Glomerular endothelial cell (primary cell): ENCODE measurements at regions not wholly inside any gene's neighbourhood (a gene's known extent, or its start where the extent isn't known, plus 50 kb on each side); places are given as distances from the start of the nearest gene placed in this dataset.

Experiments
- DNase-seq: peaks from one replicate; pipeline ENCODE4 v3.0.0-alpha.2; 2011; ENCODE audit warnings: low read depth, low spot score; ENCODE audit errors: extremely low read depth

GRCh38 chr7:45343746-45344145 is 186.2 kb downstream of the RAMP3 start:
- no peak for DNase-seq

- no peak for DNase-seq
Measured at GRCh38 chr7:45347804-45348203, 190.2 kb downstream of the RAMP3 start.

- DNase-seq: no peak
Measured at GRCh38 chr7:45349090-45349489, 191.5 kb downstream of the RAMP3 start.

DNA sequence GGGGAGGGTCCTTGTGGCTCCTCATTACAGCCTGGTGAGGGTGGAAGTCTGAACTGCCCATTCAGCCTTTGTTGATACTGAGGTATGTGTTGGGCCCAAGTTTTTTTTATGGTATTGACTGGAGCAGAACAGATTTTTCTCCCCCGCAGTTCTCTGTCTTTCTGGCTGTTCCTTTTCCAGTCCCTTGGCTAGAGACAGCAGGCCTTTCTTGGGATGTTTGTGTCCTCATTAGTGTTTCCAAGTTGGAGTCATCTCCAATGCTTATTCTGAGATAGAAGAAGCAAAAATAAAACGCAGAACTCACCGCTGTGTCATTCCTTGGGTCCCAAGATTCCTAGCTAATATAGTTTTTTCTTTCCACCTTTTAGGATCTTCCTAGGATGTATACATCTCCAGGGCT is 193.3 kb downstream of the RAMP3 start:
- no peak for DNase-seq

DNA sequence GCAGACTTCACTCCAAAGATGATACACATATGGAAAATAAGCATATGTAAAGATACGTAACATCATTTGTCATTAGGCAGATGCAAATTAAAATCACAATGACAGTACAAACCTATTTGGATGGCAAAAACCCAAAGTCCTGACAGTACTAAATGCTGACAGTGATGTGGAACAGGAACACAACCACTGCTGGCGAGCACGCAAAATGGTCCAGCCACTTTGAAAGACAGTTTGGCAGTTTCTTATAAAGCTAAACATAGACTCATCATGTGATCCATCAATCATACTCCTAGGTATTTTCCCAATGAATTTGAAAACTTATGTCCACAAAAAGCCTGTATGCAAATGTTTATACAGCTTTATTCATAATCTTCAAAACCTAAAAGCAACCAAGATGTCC is 200.7 kb downstream of the RAMP3 start:
- DNase-seq: no peak

- DNase-seq: no peak
Measured at GRCh38 chr7:45359250-45359649, 201.7 kb downstream of the RAMP3 start.

DNA sequence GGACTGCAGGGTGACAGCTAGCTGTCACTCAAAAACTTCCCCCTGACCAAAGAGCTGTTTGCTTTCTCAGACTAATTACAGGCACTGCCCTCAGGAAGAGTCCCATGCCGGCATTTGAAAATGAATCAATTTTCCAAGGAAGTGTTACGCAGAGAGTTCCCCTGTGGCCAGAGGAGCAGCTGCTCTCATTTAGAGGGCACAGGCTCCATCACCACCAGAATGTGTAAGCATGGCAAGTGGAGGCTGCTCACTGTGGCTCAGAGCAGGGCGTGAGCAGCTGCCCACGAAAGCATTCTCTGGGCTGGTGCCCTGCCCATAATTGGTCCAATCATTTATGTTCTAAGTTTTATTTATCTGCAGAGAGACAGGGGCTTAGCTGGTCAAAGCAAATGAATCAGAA is 202.2 kb downstream of the RAMP3 start:
- no peak for DNase-seq

- DNase-seq: no peak
Measured at GRCh38 chr7:45363669-45364068, 206.1 kb downstream of the RAMP3 start.

DNA sequence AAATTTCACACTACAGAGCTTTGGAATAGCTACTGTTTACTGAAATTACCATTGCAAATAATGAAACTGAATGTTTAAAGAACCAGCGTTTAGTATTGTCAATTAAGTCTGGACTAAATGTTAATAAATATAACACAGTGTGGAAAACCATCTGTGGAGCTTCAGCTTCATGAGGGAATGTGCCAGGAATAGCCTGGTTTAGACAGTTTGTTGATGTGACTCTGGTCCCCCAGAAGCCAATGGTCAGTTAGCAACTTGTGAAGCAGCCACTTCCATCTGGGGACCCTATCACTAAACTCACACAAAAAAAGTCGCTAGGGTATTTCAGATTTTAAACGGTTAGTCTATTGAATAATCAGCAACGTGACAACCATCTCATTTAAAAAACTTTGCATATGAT is 207.8 kb downstream of the RAMP3 start:
- no peak for DNase-seq

DNA sequence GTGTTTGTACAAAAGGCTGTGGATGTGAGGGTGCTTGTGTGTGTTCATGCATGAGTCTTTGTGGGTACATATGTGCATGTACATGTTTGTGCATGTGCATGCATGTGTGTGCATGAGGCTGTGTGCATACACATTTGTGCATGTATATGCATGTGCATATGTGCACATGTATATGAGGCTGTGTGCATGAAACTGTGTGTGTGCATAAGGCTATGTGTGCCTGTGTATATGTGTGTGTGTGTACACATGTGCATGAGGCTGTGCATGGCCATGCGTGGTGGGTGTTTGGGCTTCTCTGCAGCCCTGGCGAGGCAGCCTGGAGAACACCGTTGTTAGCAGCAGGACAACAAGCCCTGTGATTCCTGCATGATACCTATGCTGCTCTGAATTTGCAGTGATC is 207.7 kb upstream of the ADCY1 start:
- no peak for DNase-seq

DNA sequence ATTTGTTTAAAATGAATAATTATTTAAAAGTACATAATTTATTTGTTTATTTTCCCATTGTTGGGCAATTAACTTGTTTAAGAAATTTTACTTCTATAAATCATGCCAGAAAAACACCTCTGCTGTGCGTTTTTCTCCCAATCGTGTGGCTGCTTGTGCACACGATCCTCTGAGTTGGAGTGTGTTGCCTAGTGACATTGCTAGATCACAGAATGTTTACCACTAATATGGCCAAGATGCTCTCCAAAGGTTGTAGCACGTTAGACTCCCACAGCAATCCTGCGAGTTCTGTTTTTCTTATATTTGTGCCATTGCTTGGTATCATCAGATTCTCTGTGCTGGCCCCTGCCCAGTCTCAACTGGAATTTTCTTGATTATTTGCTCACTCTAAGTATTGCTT is 207.1 kb upstream of the ADCY1 start:
- no peak for DNase-seq

GRCh38 chr7:45368129-45368807 is 205.9 kb upstream of the ADCY1 start:
- DNase-seq: no peak

DNA sequence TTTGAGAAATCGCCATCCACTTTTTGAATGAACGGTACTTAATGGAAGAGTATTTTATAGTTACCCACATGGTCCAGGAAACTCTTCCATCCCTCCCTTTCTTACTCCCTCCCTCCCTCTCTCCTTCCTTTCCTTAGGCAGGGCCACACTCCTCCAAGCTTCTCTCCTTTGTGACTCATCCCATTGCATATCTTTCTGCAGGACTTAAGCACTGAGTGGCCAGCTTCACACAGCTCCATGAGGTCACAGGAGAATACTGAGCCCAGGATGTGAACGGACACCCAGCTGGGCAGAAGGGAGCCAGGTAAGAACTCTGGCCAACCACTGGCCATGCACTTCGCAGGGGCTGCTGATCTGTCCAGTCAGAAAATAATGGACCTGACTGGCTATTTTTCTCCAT is 189.7 kb upstream of the ADCY1 start:
- DNase-seq: no peak

GRCh38 chr7:45387837-45388236 is 186.3 kb upstream of the ADCY1 start:
- no peak for DNase-seq

DNA sequence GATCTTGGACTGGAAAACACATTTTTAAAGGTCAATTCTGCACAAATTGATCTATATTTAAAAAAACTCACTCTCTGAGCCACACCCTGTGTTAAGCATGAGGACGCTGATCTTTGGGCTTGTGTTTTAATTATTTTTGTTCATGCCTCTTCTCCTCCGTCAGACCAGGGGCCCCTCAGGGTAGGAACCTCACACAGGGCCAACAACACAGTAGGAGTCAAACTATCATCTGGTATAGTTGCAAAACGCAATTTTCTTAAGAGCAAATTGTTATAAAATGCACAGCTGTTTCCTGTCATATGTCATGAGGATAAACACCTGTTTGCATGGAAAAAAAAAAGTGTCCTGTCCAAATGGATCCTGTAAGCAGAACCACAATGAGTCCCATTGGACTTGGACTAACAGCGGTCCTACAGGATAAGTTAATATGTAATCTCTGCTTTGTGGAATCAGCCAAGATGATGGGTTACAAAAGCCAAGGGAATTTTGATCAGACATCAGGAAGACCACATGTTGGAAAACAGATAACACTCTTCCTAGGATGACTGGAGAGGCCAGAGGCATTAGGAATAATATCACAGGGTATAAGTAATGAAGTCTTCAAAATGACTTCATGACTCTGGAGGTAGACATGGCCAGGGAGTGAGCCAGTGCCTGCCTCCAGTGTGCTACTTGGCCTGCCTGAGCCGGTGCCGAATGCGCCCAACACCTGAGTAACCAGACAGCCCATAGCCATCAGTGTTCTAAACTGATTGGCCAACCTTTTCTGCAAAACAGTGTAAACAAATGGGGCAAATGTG is 184.9 kb upstream of the ADCY1 start:
- no peak for DNase-seq

DNA sequence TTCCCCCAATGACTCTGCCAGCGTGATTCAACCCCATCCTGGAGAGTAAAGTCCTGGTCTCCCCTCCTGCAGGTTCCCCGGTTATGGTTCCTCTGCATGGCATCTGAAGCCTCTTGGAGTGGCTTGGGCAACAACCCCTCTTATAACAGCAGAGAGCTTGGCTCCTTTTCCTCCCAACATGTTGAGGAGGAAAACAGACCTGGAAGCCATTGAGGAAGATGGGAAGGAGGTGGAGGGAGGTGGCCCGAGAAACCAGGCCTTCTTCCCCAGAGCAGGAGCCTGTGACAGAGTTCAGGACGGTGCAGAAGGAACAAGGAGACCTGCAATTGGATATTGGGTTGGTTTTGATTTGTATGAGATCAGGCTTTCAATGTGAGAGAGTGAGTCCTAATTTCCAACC is 184.0 kb upstream of the ADCY1 start:
- no peak for DNase-seq

DNA sequence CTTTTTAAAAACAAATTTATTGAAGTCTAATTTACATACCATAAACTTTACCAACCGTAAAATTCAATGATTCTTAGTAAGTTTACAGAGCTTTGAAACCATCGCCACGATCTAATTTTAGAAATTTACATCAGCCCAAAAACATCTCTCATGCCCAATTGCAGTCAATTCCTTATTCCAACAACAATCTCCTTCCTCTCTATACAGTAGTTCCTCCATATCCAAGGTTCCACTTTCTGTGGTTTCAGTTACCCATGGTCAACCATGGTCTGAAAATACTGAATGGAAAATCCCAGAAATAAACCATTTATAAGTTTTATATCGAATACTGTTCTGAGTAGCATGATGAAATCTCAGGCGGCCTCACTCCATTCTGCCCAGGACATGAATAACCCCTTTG is 183.4 kb upstream of the ADCY1 start:
- no peak for DNase-seq

GRCh38 chr7:45391618-45392451 is 182.3 kb upstream of the ADCY1 start:
- DNase-seq: no peak

GRCh38 chr7:45394117-45394708 is 180.0 kb upstream of the ADCY1 start:
- DNase-seq: no peak

DNA sequence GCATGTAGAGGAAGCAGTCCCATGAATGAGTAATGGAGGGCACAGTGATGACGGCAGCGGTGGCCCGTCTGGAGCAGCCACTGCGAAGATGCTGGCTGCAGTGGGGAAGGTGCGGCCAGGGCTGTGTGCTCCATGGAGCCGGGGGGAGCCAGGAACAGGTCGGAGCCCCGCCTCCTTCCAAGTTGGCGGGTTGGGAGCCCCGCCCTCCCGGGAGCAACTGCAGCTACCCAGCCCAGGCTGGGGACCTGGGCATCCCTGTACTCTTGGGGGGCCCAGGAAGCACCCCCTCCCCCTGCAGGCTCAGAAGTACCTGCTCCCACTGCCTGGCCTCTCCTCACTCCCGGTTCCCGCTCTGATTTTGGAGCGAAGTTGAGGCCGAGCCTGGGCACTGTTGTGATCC is 175.1 kb upstream of the ADCY1 start:
- no peak for DNase-seq

DNA sequence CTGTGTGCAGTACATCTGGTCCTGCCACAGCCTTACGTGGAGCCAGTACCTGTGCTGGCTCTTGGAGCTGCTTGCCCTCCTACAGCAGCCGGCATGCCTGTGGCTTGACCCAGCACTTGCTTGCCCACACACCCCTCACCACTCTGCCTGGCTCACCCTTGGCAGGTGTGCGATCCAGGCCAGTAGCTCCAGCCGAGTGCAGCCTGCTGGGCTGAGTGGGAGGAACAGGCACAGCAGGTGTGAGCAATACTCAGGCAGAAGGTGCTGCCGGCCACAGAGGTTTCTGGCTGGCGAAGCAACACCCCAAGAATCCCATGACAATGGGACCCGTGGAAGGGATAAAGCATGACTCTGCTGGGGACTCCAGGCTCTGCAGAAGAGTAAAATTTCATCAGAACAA is 173.5 kb upstream of the ADCY1 start:
- DNase-seq: no peak
